ENCODE measurements at regions not wholly inside any gene's neighbourhood (a gene's known extent, or its start where the extent isn't known, plus 50 kb on each side); places are given as distances from the start of the nearest gene placed in this dataset.

DNA sequence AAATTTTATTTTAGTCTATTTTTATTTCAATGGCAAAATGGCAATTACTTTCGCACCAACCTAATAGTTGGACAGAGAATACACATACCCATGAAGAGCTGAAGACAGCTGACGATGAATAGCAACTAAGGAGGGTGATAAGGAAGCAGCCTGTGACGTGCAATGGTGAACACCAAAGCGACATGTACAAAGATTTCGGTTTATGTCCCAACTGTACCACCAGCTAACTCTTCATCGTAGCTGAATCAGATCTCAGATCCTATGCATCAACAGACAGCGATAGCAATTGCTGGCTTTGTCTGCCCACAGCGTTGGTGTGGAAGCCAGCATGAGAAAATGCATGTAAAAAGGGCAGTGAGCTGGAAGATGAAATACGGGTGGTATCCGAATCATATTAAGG, 130.6 kb upstream of the ANKH start:
- TF ChIP-seq POLR2A (IDR thresholded peaks at IDR 0.05) = no peak
- TF ChIP-seq, protein P1, sequence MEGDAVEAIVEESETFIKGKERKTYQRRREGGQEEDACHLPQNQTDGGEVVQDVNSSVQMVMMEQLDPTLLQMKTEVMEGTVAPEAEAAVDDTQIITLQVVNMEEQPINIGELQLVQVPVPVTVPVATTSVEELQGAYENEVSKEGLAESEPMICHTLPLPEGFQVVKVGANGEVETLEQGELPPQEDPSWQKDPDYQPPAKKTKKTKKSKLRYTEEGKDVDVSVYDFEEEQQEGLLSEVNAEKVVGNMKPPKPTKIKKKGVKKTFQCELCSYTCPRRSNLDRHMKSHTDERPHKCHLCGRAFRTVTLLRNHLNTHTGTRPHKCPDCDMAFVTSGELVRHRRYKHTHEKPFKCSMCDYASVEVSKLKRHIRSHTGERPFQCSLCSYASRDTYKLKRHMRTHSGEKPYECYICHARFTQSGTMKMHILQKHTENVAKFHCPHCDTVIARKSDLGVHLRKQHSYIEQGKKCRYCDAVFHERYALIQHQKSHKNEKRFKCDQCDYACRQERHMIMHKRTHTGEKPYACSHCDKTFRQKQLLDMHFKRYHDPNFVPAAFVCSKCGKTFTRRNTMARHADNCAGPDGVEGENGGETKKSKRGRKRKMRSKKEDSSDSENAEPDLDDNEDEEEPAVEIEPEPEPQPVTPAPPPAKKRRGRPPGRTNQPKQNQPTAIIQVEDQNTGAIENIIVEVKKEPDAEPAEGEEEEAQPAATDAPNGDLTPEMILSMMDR (IDR thresholded peaks at IDR 0.05) = no peak
- no peak for TF ChIP-seq POLR2AphosphoS5 (IDR thresholded peaks at IDR 0.05)

Measured in sigmoid colon (tissue), 4 donors.